NCI-H2171 (cell line): ENCODE measurements at regions not wholly inside any gene's neighbourhood (a gene's known extent, or its start where the extent isn't known, plus 50 kb on each side); places are given as distances from the start of the nearest gene placed in this dataset.
"Not testable (repeated sequence)": the region's sequence is repeated elsewhere in the genome, so short reads cannot be mapped to it uniquely, and the experiment has no call there.

Source experiments
- DNase-seq: peaks from one replicate; lab custom pipeline; 2025; lab: John Stamatoyannopoulos, UW

DNA sequence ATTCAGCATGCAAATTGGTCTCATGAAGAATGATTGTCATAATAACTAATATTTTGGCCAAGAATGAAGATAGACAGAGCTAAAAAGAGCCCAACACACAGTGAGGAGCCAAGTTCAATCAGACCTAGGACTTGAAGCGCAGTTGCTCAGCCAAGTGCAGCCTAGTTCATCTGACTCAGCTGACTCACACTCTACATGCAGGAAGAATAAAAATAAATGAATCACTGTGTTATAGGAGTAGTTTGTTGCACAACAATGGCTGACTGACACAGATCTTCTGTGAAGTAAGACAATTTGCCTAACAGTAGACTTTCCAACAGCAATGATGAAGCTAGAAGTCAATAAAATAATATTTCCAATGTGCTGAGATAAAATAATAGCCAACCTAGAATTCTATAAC, 261.5 kb downstream of the CEMIP2 start:
- no peak for DNase-seq

DNA sequence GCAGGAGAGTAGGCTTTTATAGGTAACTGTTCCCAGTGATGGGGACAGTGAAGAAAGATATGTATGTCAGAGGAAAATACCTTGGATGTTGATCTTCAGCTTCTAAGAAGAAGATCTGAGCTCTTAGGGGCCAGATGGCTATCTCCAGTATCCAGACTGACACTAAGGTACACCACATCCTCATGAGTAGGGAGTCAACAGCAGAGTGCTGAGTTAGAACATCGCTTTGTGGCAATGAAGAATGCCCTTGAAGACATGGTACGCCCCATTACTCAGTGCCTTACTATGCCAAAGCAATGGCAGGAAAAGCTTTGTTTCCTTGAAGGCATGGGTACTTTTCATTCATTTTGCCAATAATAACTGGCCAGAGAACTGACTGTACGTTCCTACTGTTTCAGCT, 263.7 kb downstream of the CEMIP2 start:
- DNase-seq = no peak

DNA sequence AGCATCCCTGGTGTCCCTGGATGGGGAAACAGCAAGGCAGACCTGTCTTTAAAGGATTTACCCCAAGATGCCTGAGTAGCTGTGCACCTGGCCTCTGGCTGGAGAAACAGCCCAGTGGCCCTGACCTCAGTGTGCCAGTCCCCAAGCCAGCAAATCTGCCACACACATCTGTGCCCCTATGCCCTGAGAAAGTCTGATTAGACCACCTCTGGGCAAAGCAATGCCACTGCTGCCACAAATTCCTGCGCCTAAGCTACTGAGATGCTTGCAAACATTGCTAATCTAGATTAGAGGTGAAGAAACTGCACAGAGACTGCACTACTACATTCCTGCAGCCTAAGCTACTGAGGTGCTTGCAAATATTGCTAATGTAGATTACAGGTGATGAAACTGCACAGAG, 269.6 kb downstream of the CEMIP2 start:
- DNase-seq = no peak

DNA sequence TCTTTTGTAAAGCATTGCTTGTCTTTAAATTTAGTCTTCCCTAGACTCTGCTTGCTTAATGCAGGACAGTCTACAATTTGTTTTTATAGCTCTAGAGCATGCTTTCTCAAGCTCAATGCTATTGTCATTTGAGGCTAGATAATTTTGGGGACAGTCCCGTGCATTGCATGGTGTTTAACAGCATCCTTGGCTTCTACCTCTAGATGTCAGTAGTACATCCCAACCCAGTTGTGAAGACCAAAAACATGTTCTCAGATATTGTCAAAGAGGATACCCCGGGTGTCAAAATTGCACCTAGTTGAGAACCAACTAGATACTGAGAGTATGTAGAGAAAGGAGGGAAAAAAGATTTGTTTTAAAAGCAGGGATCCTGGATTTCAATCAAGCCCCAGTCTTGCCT, 277.5 kb downstream of the CEMIP2 start:
- DNase-seq = no peak

DNA sequence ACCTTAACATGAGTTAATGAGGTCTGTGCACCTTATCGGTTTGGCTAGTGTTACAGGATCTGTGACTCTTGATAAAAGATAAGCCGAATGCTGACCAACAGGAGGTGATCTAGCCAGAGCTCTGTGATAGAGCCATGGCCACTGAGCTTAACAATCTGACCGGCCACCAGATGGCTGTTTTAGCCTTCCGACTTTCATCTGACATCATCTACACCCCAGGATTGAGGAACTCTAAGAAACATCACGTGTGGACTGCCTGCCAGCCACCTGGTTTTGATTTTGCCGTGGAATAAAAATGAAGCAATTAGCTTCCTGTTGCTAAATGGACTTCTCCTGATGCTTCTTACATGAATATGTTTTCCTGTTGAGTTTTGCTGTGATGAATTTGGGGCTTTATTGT, 281.3 kb downstream of the CEMIP2 start:
- no peak for DNase-seq

DNA sequence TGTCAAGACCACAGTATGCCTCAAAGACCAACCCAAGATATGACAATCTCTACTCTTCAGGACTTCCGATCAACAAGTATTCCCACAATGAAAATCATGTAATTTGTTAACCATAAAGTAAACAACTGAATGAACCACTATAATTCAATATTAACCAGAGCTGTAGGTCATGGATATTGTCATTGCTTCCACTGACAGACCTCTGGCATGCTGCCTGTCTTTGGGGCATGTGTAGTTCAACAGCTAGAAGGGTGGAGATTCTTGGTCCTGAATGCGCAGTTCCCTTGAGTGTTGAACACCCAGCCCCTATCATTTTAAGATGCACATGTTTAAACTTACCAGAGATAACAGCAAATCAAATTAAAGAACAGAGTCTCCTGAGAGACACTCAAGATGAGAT, 283.0 kb downstream of the CEMIP2 start:
- no peak for DNase-seq

DNA sequence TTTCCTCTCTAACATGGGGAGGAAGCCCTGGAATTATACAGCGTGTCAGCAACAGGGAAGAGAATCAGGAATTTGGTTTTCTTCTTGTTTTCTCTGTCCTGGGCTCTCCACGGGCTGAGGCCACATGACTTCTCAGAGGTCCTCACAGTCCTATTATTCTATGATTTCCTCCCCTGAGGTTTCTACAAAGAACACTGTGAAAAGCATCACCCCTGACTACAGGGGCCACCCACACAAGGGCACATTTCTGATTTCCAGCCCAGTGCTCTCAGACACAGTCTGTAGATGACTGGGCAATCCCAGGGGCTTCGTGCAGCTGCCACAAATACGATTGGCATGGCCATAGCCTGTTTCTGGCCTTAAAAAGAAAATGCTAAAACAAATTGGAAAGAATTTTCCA, 284.9 kb downstream of the CEMIP2 start:
- no peak for DNase-seq

DNA sequence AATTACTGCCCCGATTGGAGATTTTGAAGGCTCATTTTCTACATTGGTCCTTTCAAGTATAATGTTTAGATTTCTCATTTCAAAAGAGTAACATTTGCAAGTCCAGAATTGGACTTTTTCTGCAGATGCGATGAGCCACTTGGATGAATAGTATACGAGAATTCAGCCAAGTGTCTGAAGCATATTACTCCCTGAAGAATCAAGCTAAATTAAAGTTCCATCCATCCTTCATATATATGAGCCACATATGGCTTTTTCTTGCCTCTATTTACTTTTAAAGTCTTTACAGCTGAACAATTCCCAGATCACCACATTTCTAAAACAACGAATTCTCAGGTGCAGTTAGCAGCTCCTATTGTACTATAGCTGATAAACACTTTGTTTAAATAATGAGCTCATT, 288.7 kb downstream of the CEMIP2 start:
- no peak for DNase-seq

DNA sequence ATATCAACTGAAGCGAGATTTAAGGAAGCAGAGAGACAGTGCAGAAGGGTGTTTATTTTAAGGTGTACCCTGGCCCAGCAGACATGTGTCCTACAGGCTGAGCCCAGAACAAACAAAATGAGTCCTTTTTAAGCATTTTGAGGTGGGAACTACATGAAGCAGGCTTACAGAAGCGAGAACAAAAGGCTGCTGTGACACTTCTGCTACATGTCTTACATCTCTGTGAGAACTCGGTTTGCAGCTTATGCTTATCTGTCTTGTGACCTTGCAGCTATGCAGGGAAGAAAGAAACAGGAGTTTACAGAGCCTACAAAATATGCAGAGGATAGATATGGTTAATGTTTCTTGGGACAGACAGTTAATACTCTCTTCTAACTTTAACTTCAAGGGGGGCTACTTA, 295.9 kb downstream of the CEMIP2 start:
- DNase-seq = no peak

DNA sequence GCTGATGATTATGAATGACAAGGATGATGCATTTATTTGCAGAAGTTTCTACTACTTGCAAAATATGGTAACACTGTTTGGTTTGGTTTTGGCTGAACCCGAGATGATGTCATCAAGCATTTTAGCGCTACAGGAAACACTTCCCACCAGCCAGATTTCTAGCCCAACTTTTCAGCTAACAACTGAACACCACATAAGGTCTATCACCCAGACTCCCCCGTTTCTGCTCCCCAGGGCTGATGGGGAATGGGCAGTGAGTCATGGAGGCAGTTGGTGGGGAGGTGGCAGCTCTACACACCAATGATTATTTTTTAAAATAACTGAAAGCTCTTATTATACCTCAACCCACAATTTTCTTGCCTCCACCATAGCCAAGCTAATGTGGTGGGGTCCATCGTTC, 302.9 kb downstream of the CEMIP2 start:
- no peak for DNase-seq

DNA sequence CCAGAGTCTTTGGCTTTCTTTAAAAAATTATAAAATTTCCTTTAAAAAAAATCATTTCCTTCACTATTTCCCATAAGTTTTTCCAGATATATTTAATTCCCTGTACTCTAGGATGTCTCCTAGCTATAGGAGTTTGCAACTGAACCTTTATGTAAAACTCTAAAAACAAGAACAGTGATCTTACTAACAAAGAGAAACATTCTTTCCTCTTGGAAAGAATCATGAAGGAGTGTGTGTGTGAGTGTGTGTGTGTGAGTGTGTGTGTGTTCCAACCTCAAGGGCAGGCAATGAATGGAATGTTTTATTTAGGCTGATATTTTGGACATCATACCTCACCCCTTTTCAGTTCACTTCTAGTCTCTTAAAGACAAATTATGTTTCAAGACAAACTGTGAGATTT, 309.2 kb downstream of the CEMIP2 start:
- DNase-seq = no peak

DNA sequence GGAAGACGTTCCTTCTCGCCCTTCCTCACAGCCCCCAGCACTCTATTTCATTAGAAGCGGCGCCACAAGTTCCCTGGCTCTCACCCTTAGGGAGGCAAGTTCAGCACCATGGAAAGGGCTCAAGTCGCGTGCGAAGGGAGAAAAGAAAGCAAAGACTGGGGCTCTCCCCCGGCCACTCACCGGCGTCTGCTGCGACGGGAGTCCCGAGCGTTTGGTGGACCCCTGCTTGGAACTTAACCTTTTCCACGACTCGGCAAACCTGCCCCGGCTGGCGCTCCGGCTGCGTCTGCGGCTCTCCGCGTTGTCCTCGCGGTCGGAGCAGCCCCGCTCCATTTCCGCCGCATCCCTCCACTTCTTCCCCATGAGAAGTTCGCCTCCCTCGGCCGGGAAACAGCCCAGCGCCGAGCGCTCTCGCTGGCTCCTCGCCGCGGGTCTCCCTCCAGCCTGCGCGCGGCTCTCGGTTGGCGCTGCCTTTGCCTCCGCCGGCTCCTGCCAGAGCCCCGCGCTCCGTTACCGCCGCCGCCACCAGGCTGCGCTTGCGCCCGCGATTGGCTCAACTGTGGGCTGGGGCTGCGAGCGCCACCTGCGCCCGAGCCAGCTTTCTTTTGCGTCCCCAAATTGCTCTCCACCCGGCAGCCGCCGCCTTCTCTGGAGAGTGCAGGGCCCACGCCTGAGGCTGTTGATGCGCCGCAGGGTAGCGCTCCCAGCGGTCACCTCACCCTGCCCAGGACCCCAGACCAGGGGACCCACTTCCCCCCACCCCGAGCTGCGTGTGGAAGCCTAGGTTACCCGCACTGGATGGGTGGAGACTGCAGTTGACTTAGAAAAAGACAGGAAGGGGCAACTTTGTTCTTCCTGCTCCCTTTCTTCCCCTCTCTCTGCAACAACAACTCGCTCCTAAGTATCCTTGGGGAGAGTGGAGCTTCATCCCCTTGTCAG, 321.6 kb downstream of the CEMIP2 start:
- DNase-seq = peak; percentile 50

DNA sequence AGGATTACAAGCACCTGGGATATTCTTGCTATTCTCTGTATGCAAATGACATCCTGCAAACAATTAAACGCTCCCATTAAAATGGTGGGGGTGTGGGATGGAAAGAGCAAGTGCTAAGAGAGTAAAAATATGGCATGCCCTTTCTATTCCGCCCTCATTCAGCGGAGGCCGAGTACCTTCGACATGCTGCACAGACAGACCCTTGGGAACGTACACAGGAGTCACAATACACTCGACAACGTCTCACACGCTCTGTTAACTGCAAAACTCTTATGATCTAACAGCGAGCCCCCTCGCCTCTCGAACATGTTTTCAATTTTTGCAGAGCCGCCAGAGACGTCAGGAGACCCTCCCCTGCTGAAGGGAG, 322.2 kb downstream of the CEMIP2 start:
- no peak for DNase-seq

DNA sequence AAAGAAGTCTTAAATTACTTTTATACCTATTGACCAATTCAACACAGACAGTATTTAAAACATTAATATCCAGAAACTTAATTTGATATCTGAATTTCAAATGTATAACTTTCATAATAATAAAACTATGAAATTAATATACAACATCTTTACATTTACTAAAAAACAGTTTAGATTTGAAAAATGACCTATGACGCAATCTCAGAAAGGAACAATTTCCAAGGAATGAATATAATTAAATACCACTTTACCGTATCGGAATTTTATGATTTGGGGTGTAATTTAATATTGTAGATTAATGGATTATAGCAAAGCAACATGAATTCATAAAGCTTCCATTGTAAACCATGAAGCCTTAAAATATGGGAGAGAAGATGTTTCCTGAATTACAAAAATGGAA, 321.5 kb upstream of the TRPM3 start:
- DNase-seq = no peak

DNA sequence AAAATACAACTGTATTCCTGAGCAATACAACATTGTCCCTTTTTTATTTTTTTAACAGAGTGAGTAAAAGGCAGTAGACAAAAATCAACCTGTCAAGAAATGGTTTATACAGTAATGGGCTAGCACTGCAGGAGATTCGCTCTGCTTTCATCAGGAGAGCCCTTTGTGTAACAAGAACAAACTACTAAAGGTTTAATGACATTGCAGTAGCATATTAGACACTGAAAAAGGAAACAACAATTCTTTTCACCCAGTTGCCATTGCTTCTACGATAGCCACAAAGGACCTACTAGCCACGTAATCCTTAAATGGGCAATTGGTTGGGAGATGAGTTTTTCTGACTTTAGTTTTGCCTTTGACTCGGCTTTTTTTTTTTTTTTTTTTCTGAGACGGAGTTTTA, 319.8 kb upstream of the TRPM3 start:
- DNase-seq = no peak

DNA sequence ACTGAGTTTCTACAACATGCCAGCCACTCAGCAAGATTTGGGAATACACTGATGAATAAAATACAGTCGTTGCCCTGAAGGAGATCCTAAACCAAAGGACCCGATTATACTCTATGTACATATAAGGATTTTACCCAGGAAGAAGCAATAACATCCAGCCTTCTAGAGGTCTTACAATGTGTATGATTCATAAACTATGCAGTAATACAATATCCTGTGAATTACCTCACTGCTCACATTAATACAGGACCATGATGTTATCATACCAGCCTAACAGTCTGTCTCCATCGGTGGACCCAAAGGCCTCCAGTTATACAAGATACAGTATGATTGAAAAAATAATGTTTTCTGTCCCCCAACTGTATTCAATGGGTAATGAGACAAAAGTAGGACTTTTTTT, 310.5 kb upstream of the TRPM3 start:
- no peak for DNase-seq

DNA sequence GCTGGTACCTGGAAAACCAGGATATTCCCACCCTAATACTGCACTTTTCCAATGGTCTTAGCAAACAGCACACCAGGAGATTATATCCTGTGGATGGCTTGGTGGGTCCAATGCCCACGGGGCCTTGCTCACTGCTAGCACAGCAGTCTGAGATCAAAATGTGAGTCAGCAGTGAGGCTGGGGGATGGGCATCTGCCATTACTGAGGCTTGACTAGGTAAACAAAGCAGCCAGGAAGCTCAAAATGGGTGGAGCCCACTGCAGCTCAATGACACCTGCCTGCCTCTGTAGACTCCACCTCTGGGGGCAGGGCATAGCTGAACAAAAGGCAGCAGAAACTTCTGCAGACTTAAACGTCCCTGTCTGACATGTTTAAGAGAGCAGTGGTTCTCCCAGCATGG, 285.9 kb upstream of the TRPM3 start:
- not testable (repeated sequence) for DNase-seq

DNA sequence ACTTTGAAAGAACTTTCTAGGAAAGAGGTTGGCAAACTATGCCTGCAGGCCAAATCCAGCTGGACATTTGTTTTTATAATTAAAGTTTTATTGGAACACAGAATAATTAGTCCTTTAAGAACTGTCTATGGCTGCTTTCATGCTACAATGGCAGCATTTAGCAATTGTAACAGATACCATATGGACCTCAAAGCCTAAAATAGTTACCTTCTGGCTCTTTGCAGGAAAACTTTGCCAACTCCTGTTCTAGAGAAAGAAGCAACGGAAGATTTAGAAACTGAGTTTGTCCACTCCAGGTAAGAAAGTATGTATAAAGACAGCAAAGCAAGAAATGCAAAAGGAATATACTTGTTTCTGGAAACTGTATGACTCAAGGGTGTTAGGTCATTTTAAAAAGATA, 281.7 kb upstream of the TRPM3 start:
- no peak for DNase-seq

DNA sequence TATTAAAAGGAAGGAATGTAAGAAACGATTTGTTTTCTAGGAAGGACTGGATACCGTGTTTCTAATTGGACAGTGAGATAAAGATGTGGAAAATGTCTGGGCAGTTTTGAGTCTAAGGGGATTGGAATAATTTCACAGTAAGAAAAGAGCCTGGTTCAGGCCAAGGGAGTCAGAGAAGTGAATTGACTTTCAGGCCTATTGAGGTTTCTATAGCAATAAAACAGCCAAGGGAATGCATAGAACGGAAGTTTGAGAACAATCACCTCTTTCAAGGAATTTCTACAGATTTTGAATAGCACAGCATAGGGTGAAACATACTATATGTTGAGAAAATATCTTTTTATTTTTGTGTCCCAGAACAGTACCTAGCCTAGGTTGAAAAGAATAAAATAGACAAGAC, 271.6 kb upstream of the TRPM3 start:
- no peak for DNase-seq

DNA sequence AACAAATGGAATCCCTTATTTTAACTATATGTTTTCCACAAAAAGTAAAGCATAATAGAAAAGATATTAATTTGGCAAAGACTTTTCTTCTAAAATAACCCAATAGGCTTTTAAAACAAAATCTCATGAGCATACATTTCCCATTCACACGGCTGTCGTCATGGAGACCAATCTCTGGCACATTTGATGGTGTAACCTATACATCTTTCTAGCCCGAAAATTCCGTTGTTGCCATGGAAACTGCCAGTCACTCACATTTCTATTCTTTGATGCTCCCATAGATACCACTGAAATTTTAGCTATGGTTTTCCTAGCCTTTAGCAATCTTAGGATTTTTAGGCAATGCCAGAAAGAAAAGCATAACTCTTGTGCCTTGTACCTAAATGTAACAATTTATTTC, 262.9 kb upstream of the TRPM3 start:
- no peak for DNase-seq

DNA sequence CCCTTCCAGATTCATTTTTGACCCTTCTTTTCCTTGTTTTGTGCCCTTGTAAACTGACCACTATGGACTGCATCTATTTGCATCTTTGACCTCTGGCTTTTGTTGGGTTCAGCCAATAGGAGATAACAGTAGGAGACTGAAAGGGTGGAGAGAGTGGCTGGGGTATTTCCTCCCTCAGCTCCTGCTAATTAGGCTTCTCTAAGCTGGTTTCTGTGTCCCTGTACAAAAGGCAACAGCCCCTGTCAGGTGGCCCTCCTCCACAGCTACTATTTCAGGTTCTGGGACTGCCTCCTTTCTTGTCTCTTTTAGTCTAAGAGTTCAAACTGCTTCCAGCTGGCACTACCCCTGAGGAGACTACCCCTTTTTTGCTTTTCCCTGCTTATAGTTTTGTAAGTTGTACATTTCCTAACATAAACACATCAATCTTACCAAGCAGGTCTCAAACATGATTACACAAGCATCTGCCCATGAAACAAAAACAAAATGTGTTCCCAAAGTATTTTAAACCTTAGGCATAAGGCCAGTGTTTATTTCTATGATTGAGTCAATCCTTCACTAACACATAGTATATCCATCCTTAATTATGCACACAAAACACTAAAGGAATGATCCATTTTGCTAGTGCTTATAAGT, 262.0 kb upstream of the TRPM3 start:
- DNase-seq = no peak

DNA sequence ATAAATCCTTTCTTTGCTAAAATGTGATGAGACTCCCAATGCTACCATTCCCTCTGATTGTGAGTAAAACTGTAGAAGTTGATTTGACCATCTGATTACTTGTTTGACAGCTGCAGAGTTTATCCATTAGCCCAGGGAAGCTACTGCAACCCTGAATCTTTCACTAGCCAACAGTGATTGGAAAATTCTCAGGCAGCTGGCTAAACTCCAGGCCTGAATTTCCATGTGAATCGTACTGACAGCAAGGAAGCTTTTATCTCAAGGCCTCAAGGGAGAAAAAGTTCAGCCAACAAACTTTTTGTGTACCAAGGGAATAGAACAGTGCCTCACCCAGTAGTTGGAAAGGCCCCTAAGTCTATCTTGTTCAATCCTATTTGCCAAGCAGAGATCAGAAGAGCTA, 246.7 kb upstream of the TRPM3 start:
- DNase-seq = no peak

DNA sequence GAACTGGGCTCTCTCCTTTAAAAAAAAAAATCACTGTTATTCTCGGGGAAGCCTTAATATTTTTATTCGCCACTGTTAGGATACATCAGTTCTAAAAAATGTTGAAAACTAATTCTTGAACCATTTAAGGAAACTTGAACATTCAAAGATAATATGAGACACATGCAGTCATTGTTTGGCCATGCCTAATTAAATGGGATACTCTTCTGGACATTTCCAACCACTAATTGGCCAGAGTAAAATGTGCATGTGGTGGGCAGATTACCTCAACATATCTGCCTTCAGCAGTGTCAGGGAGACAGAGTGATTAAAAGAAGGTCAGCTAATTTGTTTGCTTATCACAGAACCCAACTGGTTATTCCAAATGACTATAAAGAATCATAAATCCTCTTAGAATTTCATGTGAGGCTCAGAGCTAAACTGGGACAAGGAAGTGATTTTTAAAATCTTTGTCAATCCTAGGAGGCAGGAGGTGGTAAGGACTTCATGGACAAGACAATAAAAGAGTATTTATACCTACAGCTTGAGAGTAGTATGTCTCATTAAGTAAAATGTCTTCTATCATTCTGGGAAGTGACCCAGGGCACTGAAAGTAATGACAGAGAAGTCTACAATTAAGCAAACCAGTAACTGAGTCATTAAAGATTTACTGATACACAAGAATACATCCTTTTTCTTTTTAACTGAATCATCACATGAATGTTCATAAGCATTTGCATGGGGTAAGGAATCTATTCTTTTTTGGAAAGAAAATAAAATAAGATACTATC, 242.9 kb upstream of the TRPM3 start:
- no peak for DNase-seq
